Ramos (cell line): ENCODE measurements at regions not wholly inside any gene's neighbourhood (a gene's known extent, or its start where the extent isn't known, plus 50 kb on each side); places are given as distances from the start of the nearest gene placed in this dataset.

Experiments
- in situ Hi-C: fragments of 300-500 bp; cut with MboI; formaldehyde crosslinking; loops from one replicate; pipeline ENCODE4 v1.14.3; 2022; ENCODE audit warnings: low sequenced_read_pairs; ENCODE audit not compliant: unreplicated experiment

DNA sequence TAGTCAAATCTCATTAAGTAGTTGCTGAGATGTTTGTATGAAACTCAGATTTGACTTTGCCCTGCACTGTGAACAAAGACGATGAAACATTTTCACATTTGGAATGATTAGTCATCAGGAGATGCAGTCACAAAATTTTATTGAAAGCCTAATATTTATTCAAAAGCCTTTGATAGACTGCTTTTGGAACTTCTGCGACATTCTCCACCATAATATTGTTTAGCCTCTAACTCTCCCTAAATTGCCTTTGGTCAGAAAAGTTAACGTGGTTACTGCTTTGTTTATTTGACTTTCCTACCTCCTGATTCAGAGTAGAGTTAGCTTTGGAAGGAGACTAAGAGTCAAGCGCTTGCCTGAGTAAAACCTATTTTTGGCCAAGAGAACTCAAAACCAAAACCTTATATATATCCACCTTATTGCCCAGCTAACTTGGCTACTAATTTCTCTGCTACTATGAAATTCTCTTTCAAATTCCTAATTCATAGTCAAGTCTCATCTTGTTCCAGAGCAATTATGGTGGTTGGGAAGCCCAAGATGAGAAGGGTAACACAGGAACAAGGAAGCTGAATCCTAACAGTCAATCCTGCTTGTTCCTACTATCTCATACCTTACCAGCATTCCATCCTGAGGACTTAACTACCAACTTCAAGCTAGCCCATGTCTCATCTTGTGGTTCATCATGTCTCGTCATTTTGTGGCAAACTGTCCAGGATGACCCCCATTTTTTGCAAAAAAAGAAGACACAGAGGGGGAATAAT, 429.6 kb downstream of the USP25 start:
- in situ Hi-C loops, result no loop called here

GRCh38 chr21:16159971-16160350, 430.2 kb downstream of the USP25 start:
- in situ Hi-C loops, result no loop called here

DNA sequence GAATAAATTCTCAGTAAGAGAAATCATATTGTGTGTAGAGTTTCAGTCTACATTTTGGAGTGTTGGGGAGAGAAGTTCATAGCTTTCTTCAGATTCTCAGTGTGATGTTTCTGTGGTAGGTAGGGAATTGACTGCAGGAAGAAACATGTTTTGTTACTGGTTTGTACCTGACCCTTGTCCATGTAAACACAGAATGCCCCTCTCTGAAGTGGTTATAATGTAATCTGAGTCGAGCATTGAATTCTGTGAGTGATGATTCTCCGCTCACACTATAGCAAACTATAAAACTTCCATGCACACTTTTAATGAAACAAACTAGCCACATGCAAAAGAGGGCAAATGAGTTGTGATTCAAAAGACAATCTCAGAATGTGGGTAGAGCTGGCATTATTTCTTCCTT, 433.2 kb downstream of the USP25 start:
- in situ Hi-C loops, result no loop called here

DNA sequence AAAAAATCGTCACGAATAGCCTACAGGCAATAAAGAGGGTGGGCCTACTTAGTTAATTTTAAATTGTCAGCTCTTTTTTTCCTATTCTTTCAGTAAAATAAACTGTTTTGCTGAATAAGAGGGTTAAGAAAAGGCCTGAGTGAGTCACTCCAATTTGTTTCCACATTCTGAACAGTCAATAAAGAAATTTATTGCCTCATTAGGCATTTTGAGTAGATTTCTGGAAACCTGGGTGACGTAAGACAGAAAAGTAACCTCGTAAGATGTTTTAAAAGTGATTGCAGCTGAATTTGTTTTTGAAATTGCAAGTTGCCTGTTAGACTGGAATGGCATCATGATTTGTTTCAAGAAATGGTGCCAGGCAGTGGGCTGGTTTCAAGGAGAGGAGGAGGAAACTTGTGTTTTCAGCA, 439.3 kb downstream of the USP25 start:
- in situ Hi-C loops, result no loop called here

- in situ Hi-C loops, result no loop called here
Measured at GRCh38 chr21:16169779-16170178, 440.0 kb downstream of the USP25 start.

DNA sequence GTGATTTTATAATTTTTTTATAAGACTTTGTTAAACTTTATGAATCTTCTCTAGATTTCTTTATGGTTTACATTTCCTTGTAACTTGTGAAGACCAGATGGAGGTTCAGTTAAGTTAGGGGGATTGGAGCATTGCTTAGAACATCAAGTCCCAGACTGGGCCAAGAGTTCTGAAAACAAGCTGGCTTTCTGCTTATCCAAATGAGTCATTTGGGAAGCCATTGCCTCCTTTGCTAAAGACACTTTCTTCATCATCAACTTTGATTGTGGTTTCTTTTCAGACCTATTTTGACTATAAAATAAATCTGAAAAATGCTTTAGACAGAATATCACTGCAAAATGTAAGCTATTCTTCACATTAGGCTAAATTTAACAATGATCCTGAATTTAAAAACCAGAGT, 446.8 kb downstream of the USP25 start:
- in situ Hi-C loops, result no loop called here

DNA sequence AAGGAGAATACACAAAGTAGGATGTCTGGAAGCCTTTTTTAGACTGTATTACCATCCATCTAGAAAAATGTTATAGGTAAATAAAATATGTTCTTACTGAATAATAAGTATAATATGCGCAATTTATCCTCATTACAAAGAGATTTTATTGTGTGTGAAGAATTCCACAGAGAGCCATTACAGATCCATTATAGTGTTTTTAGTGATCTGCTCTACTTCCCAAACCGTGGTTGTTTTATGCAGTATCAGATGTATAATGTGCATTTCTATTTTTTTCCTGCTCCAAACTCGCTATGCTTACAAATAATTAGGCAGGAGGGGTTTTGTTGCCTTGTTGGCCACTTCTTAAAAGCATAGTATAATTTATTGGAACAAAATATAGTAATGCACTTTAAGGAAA, 447.8 kb downstream of the USP25 start:
- in situ Hi-C loops, result no loop called here

DNA sequence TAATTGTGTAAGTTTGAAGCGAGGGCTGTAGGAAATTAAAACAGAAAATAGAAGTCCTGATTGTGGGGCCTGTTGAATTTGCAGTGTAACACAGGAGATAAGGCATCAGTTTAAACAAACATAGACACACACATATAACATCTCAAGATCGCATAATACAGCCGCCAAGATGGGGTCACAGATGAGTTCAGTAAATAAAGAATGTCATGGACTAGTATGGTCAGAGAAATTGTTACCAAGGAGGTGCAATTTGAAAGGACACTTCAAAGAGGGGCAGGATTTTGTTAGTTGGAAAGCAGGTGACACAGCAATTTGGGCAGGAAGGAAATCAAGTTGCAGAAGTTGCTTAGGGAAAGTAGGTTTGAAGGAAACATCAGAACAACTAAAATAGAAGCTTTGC, 450.0 kb downstream of the USP25 start:
- in situ Hi-C loops, result no loop called here

DNA sequence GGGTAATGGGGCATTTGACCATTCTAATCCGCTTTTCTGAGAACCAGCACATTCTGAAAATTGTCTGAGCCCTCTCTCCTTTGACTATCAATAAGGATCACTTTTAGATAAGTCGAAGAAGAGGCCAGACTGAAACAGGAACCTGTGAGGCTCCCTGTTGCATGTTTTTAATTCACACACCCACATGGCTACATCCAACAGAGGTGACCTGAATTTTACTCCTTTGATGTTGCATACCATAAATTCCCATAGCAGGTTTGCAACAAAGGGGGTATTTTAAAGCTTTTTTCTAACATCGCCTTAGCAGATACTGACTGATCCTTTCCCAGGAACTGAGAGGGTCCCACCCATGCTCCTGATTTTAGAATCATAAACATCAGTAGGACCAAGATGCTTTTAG, 450.8 kb downstream of the USP25 start:
- in situ Hi-C loops, result no loop called here

DNA sequence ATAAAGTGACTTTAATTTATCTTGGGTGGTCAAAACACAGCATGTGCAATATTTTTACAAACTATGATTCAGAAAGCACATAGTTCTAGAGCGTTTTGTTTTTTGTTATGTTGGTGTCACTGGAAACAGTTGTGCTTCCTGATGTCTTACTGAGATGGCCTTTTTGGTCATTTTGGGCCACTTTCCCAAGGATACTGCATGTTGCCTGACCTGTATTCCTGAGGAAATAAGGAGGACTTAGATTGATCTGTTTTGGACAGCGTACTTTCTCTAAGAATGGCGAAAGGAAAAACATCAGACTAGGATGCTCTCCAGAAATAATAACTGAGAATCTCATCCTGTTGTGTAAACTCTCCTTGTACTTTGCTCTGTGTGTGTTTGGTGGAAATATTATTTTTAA, 451.2 kb downstream of the USP25 start:
- in situ Hi-C loops, result no loop called here

DNA sequence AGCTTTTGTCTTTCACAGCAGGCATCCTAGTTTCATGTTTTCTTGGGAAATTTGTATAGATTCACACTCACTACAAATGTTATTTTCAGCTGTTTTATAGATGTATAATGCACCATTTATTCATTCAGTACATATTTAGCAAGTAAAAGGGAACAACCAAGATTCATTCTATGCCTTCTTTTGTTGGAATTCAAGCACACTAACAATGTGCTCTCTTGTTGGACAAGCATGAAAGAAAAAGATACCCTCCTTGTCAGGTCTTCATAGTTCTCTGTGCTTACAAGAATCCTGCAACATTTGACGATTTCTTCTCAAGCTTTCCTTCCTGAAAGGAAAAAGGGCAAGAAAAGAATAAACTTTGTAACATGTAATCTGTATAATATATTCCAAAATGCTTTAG, 456.0 kb downstream of the USP25 start:
- in situ Hi-C loops, result no loop called here

DNA sequence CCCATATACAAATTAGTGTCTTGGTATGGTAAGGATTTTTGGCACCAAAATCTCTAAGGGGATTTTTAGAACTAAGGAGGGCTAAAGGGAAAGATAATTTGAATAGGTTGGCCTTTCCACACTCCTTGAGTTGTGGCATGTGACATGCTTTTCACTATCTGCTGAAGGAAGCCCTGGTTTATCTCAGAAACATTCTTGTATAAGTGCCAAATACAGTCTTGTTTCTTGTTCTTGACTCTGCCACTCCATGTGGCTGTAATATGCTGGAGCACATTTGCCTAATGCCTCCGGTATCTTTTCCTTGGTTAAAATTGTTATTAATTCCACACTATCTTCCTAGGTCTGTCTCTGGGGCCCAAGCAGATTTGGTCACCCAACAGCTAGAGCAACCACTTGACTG, 457.0 kb downstream of the USP25 start:
- in situ Hi-C loops, result no loop called here

DNA sequence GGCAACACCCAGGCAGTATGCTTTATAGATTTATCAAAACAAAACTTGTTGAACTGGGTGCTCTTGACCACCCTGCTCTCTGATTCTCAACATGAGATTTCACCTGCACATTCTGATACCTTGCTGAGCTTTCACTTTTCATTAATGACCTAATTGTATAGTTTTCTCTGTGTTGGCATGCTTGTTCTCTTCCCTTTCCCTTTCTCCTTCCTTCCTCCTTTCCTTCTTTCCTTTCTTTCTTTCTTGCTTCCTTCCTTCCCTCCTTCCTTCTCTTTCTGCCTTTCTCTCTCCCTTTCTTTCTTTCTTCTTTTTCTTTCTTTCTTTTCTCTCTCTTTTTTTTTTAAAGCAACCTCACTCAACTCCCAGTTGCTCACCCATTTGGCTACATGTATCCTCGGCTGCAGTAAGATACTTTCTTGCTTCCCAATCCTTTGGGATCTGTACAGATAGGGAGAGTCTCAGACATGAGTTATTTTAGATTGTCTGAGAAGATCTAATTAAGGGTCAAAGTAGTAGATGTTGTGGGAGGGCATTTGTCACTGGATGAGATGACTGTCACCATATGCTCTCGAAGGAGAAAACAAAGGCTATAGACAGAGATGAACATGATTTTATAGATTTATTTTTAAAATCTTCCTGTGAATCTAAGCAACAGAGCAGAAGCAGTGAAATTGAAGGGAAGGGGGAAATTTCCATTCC, 458.0 kb downstream of the USP25 start:
- in situ Hi-C loops, result no loop called here

DNA sequence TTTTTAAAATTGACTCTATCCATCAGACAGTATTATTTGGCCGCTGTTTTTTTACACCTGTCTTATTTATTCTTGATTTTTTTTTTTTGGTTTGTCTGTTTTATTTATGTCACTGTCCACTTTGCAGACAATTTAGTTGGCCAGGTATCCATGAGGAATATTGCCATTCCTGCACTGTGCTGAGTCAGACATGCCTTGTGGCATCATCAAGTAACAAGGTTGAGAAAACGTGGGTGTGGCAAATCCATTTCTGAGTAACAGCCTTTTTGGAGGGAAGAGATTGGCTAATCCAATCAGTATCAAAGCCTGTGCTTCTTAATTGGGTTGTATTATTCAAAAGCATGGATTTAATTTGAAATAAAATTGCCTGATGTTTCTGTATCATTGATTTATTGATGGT, 463.1 kb downstream of the USP25 start:
- in situ Hi-C loops, result no loop called here

- in situ Hi-C loops, result no loop called here
Measured at GRCh38 chr21:16193496-16194094, 463.8 kb downstream of the USP25 start.

DNA sequence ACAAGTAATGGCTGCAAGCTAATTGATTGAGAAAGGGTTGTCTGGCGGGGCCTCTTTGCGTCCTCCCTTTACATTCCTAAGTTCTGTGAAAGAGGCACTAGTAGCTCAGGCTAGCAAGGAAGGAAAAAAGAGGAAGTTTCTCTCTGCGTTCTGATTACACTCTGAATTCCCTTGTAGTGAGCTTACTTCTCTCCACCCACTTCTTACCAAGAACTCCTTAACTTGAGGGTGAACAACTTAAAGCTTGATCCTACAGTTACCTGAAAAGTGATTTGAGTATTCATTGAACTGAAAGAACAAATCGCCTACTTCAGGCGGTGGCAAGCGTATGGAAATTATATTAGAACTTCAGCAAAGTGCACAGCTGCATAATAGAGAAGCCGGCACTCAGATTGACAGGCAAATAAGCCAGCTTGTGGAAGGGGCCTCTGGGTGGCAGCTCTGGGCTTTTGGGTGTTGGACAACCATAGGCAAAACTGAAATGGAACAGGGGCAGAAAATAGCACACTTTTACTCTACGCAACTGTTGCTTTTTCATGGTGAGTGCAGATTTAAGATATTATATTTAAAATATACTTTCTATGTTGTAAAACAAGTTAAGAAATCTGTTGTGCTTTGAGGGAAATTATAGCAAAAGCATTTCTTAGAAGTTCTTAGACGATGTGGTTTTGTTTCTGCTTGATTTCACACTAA, 464.5 kb downstream of the USP25 start:
- in situ Hi-C loops, result no loop called here

GRCh38 chr21:16194788-16195537, 465.2 kb downstream of the USP25 start:
- in situ Hi-C loops, result no loop called here

DNA sequence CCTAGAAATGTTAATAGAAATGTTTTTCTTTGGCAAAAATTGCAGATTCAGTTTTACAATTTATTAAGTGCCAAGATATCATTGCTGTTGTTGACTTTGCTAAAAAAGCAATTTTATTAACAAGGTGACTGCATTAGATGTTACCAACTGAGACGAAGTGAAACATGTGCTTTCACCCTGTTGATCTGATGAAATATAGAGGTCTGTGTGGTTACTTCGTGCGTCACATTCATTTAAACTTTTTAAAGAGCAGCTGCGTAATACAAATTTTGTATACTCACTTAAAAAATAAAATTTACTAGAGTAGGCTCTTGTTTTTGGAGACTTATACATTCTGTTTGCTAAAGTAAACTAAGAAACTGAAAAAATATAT, 465.7 kb downstream of the USP25 start:
- in situ Hi-C loops, result no loop called here

DNA sequence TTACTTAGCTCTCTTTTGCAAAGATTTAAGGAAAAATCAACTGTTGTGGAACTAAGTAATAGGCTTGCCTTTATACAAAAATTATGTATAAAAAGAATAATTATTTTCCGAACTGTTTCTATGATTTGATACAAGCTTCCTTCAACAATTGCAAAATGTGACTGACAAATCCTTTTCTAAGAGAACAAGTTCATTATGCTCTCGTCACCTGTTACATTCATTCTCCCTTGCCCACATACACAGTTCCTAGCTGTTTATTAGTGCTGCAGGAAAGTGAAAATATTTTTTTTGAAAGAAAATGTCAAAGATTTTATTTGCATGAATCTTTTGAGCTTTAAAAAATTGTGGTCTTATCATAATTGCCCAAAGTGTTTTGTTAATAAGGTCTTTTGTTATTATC, 466.2 kb downstream of the USP25 start:
- in situ Hi-C loops, result no loop called here

- in situ Hi-C loops, result no loop called here
Measured at GRCh38 chr21:16198546-16198945, 468.8 kb downstream of the USP25 start.
